ENCODE measurements at regions not wholly inside any gene's neighbourhood (a gene's known extent, or its start where the extent isn't known, plus 50 kb on each side); places are given as distances from the start of the nearest gene placed in this dataset.

DNA sequence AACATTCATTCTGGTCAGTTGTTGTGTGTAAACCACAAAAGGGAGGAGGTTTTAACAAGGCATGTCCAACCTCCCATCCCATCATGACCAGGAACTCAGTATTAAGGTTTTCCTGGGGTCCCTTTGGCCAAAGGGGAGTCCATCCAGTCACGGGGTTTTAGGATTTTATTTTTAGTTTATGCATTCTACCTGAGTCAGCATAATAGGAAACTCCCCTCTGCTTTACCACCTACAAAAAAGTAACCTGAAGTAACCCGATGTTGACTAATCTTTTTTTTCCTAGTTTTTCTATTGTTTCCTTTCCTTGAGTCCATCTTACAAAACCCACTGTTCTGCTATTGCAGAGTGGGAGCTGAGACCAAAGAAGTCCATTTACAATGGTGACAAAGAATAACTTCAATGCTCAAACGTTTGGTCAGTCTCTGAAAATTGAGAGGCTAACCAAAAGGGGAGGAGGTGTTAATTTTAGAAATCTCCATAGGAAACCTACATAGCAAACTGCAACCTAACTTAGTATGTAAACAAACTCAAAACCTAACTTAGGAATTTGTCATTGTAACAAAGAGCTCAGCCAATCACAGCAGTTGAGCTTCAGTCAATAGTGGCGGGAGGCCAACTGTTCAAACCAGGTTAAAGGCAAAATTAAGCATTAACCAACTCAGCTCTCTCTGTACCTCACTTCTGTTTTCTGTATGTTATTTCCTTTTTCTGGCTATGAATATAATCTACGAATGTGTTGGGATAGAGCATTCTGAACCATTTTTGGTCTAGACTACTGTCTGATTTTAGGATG lies 1954.1 kb downstream of the PCDH9 start:
- no peak for TF ChIP-seq EP300 (IDR thresholded peaks at IDR 0.05)
- TF ChIP-seq, protein P1, sequence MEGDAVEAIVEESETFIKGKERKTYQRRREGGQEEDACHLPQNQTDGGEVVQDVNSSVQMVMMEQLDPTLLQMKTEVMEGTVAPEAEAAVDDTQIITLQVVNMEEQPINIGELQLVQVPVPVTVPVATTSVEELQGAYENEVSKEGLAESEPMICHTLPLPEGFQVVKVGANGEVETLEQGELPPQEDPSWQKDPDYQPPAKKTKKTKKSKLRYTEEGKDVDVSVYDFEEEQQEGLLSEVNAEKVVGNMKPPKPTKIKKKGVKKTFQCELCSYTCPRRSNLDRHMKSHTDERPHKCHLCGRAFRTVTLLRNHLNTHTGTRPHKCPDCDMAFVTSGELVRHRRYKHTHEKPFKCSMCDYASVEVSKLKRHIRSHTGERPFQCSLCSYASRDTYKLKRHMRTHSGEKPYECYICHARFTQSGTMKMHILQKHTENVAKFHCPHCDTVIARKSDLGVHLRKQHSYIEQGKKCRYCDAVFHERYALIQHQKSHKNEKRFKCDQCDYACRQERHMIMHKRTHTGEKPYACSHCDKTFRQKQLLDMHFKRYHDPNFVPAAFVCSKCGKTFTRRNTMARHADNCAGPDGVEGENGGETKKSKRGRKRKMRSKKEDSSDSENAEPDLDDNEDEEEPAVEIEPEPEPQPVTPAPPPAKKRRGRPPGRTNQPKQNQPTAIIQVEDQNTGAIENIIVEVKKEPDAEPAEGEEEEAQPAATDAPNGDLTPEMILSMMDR (IDR thresholded peaks at IDR 0.05) = no peak
